ENCODE measurements at regions not wholly inside any gene's neighbourhood (a gene's known extent, or its start where the extent isn't known, plus 50 kb on each side); places are given as distances from the start of the nearest gene placed in this dataset.
"Not testable (repeated sequence)": the region's sequence is repeated elsewhere in the genome, so short reads cannot be mapped to it uniquely, and the experiment has no call there.

GRCh38 chr1:98575955-98576354 is 85.6 kb upstream of the SNX7 start:
- no peak for DNase-seq
- ATAC-seq, result no peak
- intact Hi-C loops (cut with micrococcal nuclease), result no loop called here

DNA sequence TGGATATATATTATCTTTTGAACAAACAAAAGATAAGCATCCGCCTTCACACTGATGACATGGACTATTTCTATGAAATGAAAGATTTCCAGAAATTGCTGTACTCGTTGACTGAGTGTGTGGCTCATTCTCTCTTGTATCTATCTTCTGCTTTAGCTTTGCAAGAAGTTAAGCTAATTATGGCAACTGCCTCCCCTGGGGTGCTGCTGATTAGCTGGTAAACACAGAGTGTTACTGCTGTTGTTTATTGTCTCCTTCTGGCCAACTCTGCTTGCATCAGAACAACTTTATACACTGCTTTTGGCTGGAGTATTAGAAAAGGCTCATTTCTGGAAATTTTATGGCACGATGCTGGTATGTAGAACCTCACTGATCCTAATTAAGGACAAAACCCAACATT is 95.6 kb upstream of the SNX7 start:
- ATAC-seq (no peak), DNase-seq (no peak)

DNA sequence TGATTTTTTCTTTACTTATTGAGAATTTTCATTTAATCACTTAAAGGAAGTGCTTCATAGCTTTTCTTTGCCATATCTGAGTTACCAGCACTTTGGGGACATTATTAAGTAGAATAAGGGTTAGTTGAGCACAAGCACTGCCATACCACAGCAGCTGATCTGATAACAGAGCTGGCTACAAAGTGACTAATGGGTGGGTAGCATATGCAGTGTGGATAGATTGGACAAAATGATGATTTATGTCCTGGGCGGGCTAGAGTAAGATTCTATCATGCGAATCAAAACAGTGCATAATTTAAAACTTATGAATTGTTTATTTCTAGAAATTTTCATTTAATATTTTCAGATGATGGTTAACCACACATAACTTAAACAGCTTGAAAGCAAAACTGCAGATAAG is 102.2 kb upstream of the SNX7 start:
- no peak for ATAC-seq
- no peak for DNase-seq
- intact Hi-C loops (cut with micrococcal nuclease), result loop anchor here (10.0 kb wide), 1 partner anchor 46 kb away; no protein-coding TSS in a partner anchor

More for the DNA sequence above, 95.6 kb upstream of the SNX7 start:
- intact Hi-C loops (cut with micrococcal nuclease), result no loop called here

- intact Hi-C loops (cut with micrococcal nuclease), result loop anchor here (10.0 kb wide), 1 partner anchor 47 kb away; no protein-coding TSS in a partner anchor
- ATAC-seq, result no peak
- no peak for DNase-seq
Observed at GRCh38 chr1:98557895-98558294, 103.6 kb upstream of the SNX7 start.

DNA sequence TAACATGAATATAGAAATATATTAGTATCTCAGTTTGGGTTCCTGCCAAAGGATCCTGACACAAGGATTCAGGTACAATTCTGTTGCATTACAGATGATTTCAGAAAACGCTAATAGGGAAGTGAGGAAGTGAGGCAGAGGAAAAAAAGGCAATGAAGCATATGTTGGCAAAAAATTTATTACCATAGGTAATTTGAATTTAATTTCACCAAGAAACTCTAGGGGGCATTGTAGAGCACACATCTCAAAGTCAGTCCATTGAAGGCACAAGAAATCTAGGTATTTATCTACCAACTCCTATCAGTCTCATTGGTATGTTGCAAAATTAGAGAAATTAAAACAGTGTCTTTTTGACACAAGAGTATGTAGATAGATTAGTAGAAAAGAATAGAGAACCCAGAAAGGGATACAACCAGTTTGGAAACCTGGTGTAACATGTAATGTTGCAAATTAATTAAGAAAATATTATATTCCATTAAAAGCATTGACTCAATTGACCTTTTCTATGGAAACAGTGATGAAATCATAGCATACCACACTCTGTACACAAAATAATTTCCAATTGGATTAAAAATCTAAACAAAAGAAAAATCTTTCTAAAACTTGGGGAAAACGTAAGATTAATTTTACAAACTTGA is 104.9 kb upstream of the SNX7 start:
- no peak for DNase-seq
- no peak for ATAC-seq

DNA sequence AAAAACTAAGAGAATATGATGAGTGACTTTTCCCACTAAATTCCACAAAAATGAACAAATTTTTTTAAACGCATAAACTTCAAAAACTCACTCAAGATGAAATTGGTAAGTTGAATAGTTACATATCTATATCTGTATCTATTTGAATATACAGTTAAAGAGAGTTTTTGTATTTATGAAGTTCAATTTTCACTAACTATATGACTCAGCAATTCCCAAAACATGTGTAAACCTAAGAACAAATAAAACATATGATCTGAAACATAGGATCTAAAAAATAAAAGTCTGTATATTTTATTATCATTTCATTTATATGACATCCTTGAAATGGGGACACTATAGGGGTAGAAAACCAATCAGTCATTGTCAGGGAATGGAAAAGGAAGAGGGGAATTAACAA is 105.7 kb upstream of the SNX7 start:
- DNase-seq, result no peak

More for the DNA sequence above, 104.9 kb upstream of the SNX7 start:
- intact Hi-C loops (cut with micrococcal nuclease), result loop anchor here (10.0 kb wide), 1 partner anchor 48 kb away; no protein-coding TSS in a partner anchor

DNA sequence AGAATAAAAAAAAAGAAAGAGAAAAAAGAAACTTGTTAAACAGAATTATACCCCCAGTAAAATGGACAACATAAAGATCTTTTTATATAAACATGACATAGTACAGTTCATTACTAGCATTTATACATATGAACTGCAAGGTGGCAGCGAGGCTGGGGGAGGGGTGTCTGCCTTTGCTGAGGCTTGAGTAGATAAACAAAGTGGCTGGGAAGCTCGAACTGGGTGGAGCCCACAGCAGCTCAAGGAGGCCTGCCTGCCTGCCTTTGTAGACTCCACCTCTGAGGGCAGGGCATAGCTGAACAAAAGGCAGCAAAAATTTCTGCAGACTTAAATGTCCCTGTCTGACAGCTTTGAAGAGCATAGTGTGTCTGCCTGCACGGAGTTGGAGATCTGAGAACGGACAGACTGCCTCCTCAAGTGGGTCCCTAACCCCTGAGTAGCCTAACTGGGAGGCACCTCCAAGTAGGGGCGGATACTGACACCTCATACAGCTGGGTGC is 108.9 kb upstream of the SNX7 start:
- ATAC-seq, DNase-seq: not testable (repeated sequence)
- intact Hi-C loops (cut with micrococcal nuclease), result loop anchor here (10.0 kb wide), 1 partner anchor 52 kb away; no protein-coding TSS in a partner anchor

More for the DNA sequence above, 105.7 kb upstream of the SNX7 start:
- intact Hi-C loops (cut with micrococcal nuclease), result loop anchor here (10.0 kb wide), 1 partner anchor 49 kb away; no protein-coding TSS in a partner anchor
- no peak for ATAC-seq

GRCh38 chr1:98550076-98550475 is 111.4 kb upstream of the SNX7 start:
- DNase-seq, result no peak
- intact Hi-C loops (cut with micrococcal nuclease), result loop anchor here (10.0 kb wide), 1 partner anchor 55 kb away; no protein-coding TSS in a partner anchor
- ATAC-seq, result no peak

DNA sequence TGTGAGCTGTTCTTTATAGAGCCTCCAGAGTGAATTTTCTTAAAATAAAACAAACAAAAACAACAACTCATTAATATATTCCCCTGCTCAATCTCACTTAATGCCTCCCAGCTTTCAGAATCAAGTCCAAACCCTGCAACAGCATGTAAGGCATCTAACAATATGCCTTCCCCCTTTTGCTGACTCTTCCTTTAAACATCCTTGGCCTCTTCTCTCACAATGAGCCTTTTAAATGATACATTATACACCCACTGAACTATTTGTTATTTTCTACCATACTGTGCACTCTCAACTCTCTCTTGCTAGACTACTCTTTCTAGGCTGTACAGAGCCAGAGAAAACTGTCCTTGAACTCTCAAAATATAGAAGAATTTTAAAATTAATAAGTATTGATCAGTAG is 115.2 kb upstream of the SNX7 start:
- intact Hi-C loops (cut with micrococcal nuclease), result no loop called here
- ATAC-seq, result no peak
- DNase-seq, result no peak

DNA sequence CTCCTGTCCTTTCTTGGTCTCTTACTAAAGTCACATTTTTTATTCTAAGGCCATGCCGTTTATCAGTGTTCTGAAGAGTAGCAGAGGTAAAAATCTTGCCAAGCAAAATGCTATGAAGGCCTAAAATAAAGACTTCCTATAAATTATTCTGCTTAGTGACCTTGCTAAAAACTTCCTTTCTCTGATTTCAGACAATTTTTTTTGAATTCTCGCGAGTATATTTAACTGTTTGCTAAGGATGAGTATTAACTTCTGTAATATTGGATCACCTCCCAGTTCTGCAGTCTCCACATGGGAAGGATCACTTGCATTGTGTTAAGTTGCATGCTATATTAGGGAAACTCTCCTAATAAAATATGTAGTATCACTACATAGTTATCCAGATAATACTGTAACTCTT is 123.4 kb upstream of the SNX7 start:
- DNase-seq, result no peak
- intact Hi-C loops (cut with micrococcal nuclease), result no loop called here
- ATAC-seq, result no peak

DNA sequence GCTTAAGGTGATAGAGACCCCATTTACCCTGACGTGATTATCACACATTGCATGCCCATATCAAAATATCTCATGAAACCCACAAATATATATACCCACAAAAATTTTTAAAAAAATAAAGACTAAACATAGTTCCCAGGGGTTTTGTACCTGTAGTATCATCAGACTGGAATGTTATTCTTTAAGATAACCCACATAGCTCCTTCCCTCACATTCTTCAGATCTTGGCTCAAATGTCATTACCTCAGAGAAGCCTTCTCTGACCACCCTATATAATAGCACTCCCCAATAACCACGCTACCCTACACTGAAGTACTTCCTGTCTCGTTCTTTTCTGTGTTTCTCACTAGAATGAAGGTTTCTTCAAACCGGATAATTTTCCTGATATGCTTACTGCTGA is 138.3 kb upstream of the SNX7 start:
- DNase-seq, result no peak
- no peak for ATAC-seq
- intact Hi-C loops (cut with micrococcal nuclease), result no loop called here

DNA sequence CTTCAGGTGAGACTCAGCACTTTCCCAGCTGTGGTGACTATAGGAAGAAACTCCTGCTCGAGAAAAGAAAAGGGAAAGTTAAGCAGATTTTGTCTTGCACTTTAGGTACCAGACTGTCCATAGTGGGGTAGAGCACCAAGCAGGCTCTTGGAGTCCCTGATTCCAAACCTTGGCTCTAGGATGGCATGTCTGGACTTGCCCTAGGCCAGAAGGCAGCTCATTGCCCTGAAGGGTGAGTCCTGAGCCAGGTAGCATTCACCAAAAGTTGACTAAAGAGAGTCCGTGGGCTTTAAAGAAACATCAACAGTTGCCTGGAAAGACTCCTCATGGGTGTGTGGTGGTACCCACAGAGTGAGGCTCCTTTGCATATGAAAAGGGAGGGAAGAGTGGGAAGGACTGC is 145.2 kb upstream of the SNX7 start:
- intact Hi-C loops (cut with micrococcal nuclease), result no loop called here
- ATAC-seq (no peak), DNase-seq (no peak)

DNA sequence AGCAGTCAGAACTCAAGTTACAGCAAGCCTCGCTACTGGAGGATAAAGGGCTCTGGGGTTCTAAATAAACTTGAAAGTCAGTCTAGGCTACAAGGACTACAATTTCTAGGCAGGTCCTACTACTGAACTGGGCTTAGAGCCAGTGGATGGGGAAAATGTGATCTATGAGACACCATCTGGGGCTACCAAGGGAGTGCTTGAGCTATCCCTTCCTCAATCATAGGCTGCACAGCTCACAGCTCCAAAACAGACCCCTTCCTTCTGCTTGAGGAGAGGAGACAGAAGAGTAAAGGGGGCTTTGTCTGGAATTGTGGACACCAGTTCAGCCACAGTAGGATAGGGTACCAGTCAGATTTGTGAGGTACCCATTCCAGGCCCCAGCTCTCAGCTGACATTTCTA is 145.8 kb upstream of the SNX7 start:
- intact Hi-C loops (cut with micrococcal nuclease), result no loop called here
- ATAC-seq, result no peak

DNA sequence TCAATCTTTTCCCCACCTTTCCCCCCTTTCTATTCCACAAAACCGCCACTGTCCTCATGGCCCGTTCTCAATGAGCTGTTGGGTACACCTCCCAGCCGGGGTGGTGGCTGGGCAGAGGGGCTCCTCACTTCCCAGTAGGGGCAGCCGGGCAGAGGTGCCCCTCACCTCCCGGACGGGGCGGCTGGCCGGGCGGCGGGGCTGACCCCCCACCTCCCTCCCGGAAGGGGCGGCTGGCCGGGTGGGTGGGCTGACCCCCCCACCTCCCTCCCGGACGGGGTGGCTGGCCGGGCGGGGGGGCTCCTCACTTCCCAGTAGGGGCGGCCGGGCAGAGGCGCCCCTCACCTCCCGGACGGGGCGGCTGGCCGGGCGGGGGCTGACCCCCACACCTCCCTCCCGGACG is 149.3 kb upstream of the SNX7 start:
- DNase-seq; ATAC-seq; intact Hi-C loops (cut with micrococcal nuclease): not testable (repeated sequence)

More for the DNA sequence above, 145.8 kb upstream of the SNX7 start:
- no peak for DNase-seq

GRCh38 chr1:98503771-98504170 is 157.8 kb upstream of the SNX7 start:
- no peak for ATAC-seq
- intact Hi-C loops (cut with micrococcal nuclease), result no loop called here

DNA sequence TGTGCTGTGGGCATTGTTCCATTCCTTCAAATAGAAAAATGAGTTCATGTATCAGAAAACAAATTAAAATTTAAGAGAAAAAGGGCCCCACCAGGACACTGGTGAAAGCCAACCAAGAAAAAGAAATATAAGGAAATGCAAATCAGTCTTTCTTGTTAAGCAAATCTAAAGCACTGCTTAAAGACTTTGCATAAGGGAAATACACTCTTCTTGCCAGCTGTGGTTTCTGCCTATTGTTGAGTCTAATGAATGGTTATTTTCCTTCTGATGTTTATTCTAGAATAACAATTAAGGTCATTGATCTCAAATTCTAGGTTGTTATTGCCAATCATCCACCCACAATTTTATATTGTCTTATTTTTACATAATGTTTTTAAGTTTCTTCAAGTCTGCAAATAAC is 158.6 kb upstream of the SNX7 start:
- DNase-seq, result no peak
- intact Hi-C loops (cut with micrococcal nuclease), result no loop called here
- no peak for ATAC-seq

More at GRCh38 chr1:98503771-98504170, 157.8 kb upstream of the SNX7 start:
- no peak for DNase-seq

GRCh38 chr1:98500324-98500723 is 161.2 kb upstream of the SNX7 start:
- no peak for ATAC-seq
- intact Hi-C loops (cut with micrococcal nuclease), result no loop called here
- no peak for DNase-seq

GRCh38 chr1:98498651-98499050 is 162.9 kb upstream of the SNX7 start:
- intact Hi-C loops (cut with micrococcal nuclease), result no loop called here
- ATAC-seq (no peak), DNase-seq (no peak)

GRCh38 chr1:98497497-98497896 is 164.0 kb upstream of the SNX7 start:
- intact Hi-C loops (cut with micrococcal nuclease), result no loop called here
- DNase-seq, result no peak
- ATAC-seq, result no peak

DNA sequence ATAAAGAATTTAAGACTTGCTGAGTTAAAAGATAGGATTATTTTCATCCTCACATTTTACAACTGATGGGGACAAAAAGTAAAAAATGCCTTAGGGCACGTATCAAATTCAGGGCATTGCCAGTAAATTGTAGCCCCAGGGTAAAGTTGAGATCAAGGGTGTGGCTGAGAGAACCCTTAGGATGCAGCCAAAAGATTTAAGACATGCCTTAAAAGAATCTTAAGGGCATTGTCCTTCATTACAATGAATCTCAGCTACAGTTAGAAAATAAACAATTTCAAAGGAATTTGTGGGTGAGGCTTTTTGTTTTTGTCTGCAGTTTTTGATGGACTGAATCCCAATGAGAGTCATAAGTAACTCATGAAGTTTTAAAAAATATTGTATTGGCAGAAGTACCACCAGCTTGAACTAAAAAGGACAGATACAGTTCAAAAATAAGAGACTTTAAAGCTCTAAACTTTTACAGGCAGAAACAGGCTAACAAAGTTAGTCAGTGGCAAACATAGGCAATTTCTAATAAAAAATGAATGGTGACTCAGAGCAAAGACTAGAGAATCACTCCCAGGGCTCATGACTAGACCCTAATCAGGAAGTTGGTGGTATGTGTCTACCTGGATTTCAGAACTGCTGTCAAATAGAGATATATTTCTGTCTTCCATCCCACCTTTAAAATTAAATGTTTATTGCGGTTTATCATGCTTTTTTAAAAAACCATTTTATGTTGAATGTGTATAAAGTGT is 165.1 kb upstream of the SNX7 start:
- intact Hi-C loops (cut with micrococcal nuclease), result no loop called here
- no peak for DNase-seq
- no peak for ATAC-seq

All from left ventricle myocardium superior (tissue), 1 donor.